Natural killer cell (primary cell): ENCODE measurements at regions not wholly inside any gene's neighbourhood (a gene's known extent, or its start where the extent isn't known, plus 50 kb on each side); places are given as distances from the start of the nearest gene placed in this dataset.

Source experiments
- ATAC-seq, 3 donors: fragments of 150-1000 bp in 2 of 3; fragments of 200-7000 bp in 1 of 3; cut with Tn5 transposase; 1 replicate in 1 of 3; 2 replicates in 2 of 3; pipeline ENCODE4 v1.10.0; 2021; ENCODE audit warnings: mild to moderate bottlenecking in 2 of 3, moderate library complexity in 2 of 3
- DNase-seq, 2 donors: peaks; one replicate each; pipeline versions ENCODE4 v3.0.0 to v3.0.0-alpha.2; 2013 to 2021; ENCODE audit warnings: mixed read lengths in 1 of 2
- H3K27ac ChIP-seq: one replicate; pipeline ENCODE4 v1.5.1; 2013; ENCODE audit warnings: mild to moderate bottlenecking, low read length
- H3K27me3 ChIP-seq: one replicate; pipeline ENCODE4 v1.6.1; 2013; ENCODE audit warnings: low read length; ENCODE audit not compliant: control insufficient read depth, insufficient read depth
- H3K36me3 ChIP-seq: one replicate; pipeline ENCODE4 v1.6.1; 2013; ENCODE audit warnings: low read length; ENCODE audit not compliant: control insufficient read depth, insufficient read depth
- H3K4me1 ChIP-seq: one replicate; pipeline ENCODE4 v1.6.1; 2013; ENCODE audit warnings: low read length; ENCODE audit not compliant: control insufficient read depth, insufficient read depth
- H3K4me3 ChIP-seq: one replicate; pipeline ENCODE4 v1.5.1; 2013; ENCODE audit warnings: low read length
- H3K9me3 ChIP-seq: one replicate; pipeline ENCODE4 v1.6.1; 2013; ENCODE audit warnings: low read length; ENCODE audit not compliant: control insufficient read depth, insufficient read depth
- H3K27ac Mint-ChIP-seq, 2 donors: one replicate each; pipeline ENCODE4 v1.8.0; 2022; ENCODE audit warnings: mild to moderate bottlenecking in 2 of 2, mixed read lengths in 2 of 2, moderate library complexity in 1 of 2
- H3K27me3 Mint-ChIP-seq, 2 donors: one replicate each; pipeline ENCODE4 v1.8.0; 2022; ENCODE audit warnings: low read depth in 2 of 2, mixed read lengths in 2 of 2
- H3K36me3 Mint-ChIP-seq: one replicate; pipeline ENCODE4 v1.8.0; 2022; ENCODE audit warnings: mixed read lengths
- H3K4me1 Mint-ChIP-seq, 2 donors: one replicate each; pipeline ENCODE4 v1.8.0; 2022; ENCODE audit warnings: mixed read lengths in 2 of 2
- H3K4me3 Mint-ChIP-seq: one replicate; pipeline ENCODE4 v1.8.0; 2022; ENCODE audit warnings: mild to moderate bottlenecking, moderate library complexity, mixed read lengths
- H3K9me3 Mint-ChIP-seq, 2 donors: one replicate each; pipeline ENCODE4 v1.8.0; 2022; ENCODE audit warnings: mixed read lengths in 2 of 2
- WGBS: methylation state at CpG from one replicate; pipeline ENCODE4 v1.1.7; 2013; ENCODE audit warnings: missing lambda C conversion rate; ENCODE audit not compliant: insufficient coverage; 5-methylcytosine and 5-hydroxymethylcytosine counted together
- intact Hi-C: fragments of 100-400 bp; cut with micrococcal nuclease; formaldehyde crosslinking; loops from one replicate; pipeline ENCODE4 v1.14.2; 2022
- TF ChIP-seq, protein P1 (sequence below): fragments of 200-600 bp; IDR thresholded peaks from one replicate; pipeline ENCODE4 v1.8.0; 2022; ENCODE audit warnings: antibody characterized with exemption

DNA sequence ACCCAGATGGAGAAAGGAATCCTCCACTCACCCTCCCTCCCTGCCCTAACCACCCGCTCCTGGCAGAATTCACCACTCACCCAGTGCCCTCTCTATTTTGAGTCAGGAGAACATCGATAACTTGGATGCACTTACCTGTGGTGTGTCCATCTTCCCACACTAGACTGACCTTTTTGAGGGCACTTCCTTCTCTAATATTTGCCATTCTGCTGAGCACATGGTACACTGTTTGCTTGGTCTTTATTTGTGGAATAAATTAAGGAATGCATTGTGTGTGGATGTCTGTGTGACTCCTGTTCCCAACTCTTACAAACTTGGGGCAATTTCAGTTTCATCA is 133.7 kb downstream of the ACKR3 start:
- Histone ChIP-seq H3K27me3 (no peaks in the 10 kb centered on the region), H3K4me3 (no peak overlapping the region), H3K36me3 (no peaks in the 10 kb centered on the region), H3K9me3 (no peaks in the 10 kb centered on the region), H3K27ac (no peak overlapping the region), H3K4me1 (no peaks in the 10 kb centered on the region)
- TF ChIP-seq, protein P1, sequence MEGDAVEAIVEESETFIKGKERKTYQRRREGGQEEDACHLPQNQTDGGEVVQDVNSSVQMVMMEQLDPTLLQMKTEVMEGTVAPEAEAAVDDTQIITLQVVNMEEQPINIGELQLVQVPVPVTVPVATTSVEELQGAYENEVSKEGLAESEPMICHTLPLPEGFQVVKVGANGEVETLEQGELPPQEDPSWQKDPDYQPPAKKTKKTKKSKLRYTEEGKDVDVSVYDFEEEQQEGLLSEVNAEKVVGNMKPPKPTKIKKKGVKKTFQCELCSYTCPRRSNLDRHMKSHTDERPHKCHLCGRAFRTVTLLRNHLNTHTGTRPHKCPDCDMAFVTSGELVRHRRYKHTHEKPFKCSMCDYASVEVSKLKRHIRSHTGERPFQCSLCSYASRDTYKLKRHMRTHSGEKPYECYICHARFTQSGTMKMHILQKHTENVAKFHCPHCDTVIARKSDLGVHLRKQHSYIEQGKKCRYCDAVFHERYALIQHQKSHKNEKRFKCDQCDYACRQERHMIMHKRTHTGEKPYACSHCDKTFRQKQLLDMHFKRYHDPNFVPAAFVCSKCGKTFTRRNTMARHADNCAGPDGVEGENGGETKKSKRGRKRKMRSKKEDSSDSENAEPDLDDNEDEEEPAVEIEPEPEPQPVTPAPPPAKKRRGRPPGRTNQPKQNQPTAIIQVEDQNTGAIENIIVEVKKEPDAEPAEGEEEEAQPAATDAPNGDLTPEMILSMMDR, result no peak
- peaks cover 0 to 7% of the 10 kb centered on the region in 2 donors for H3K27me3 Mint-ChIP-seq
- no peak overlapping the region for H3K4me3 Mint-ChIP-seq
- DNase-seq, result no peak
- H3K9me3 Mint-ChIP-seq, result no peaks in the 10 kb centered on the region
- 98% methylated on average over 2 of the region's 2 CpGs for WGBS
- no peak overlapping the region for H3K27ac Mint-ChIP-seq
- ATAC-seq, result no peak
- intact Hi-C loops, result no loop called here
- H3K4me1 Mint-ChIP-seq, result no peaks in the 10 kb centered on the region
- no peaks in the 10 kb centered on the region for H3K36me3 Mint-ChIP-seq

DNA sequence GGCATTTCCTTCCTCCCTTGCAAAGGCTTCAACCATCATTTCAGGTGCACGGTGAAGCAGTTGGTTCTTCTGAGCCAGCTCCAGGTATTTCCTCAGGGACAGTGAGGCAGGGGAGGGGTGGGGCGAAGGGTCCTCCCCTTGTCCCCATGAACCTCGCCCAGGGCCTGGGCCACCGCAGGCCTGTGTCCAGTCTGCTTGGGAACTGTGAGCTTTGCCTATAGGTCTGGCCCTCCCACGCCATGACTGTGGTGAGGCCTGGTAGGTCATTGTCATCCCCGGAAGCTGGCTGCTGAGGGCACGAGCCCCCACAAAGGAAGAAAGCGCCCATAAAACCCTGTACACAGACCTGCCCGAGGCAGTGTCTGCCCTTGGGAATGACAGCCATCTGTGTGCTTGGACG is 134.3 kb downstream of the ACKR3 start:
- Histone ChIP-seq H3K4me1 (no peaks in the 10 kb centered on the region), H3K36me3 (no peaks in the 10 kb centered on the region), H3K27me3 (no peaks in the 10 kb centered on the region), H3K27ac (no peak overlapping the region), H3K4me3 (no peak overlapping the region), H3K9me3 (no peaks in the 10 kb centered on the region)
- Mint-ChIP-seq H3K27ac (no peak overlapping the region), H3K27me3 (peaks cover 0 to 7% of the 10 kb centered on the region in 2 donors), H3K36me3 (no peaks in the 10 kb centered on the region), H3K4me1 (no peaks in the 10 kb centered on the region), H3K9me3 (no peaks in the 10 kb centered on the region), H3K4me3 (no peak overlapping the region)
- ATAC-seq, result no peak
- 87% methylated on average over 9 of the region's 10 CpGs for WGBS
- TF ChIP-seq, protein P1, result no peak
- DNase-seq, result no peak
- intact Hi-C loops, result no loop called here

DNA sequence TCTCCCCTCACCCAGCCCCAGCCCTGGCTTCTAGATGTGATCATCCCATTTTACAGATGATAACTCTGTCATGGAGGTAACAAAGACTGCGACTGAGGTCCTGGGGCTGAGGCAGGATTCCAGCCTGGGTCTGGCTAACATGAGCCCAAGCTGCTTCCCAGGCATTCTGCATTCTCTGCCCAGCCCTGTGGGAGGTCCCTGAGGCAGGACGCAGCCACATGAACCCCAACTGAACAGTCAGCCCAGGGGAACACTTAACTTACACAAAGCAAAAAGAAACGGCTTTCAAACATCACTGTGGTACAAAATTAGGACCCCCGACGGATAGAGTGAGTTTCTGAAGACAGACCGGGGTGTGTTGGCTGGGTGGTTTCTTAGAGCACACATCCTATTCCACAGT is 135.3 kb downstream of the ACKR3 start:
- H3K4me1 ChIP-seq, result no peaks in the 10 kb centered on the region
- DNase-seq (no peak), ATAC-seq (no peak)
- Mint-ChIP-seq H3K9me3 (no peaks in the 10 kb centered on the region), H3K4me3 (no peak overlapping the region), H3K27ac (no peak overlapping the region), H3K36me3 (no peaks in the 10 kb centered on the region), H3K4me1 (no peaks in the 10 kb centered on the region), H3K27me3 (peaks cover 0 to 7% of the 10 kb centered on the region in 2 donors)
- H3K36me3 ChIP-seq, result no peaks in the 10 kb centered on the region
- no peak overlapping the region for H3K27ac ChIP-seq
- H3K4me3 ChIP-seq, result no peak overlapping the region
- TF ChIP-seq, protein P1, result no peak
- 93% methylated on average over 5 of the region's 6 CpGs for WGBS
- no peaks in the 10 kb centered on the region for H3K9me3 ChIP-seq
- H3K27me3 ChIP-seq, result no peaks in the 10 kb centered on the region
- intact Hi-C loops, result no loop called here

DNA sequence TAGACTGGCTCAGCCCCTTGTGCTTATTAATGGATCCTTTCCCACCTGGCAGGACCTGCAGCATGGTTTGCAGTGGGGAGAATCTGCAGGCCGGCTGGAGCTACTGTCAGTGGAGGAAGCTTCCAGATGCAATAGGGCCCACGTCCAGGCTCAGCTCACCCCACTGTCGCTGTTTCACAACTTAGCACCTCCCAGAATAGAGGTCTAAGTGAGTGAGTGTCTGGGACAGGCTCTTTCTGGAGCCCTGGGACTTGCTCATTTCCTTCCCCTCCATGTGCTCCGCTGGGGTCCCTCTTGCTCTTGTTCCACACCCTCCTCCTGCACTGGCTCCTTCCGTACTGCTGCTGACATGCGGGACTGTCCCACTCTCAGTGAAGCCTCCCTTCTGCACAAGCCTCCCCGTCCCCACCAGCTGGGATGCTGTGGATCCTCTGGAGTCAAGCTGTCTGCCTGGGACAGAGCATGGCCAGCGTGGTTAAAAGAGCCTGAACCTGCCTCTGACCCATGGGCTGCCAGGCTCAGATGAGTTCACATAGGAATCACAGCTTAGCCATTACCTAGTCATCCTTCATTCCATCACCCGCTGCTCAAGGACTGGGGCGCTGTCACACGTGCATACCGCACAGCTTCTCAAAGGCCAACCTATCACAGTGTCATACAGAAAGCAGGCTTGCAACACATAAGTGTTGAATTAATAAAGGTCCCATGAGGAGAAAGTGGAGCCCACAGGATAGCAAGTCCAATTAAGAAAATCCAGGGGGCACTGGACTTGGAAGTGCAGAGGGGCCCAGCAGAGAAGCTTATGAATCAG is 135.9 kb downstream of the ACKR3 start:
- TF ChIP-seq, protein P1, result no peak
- Mint-ChIP-seq H3K27me3 (peaks cover 0 to 7% of the 10 kb centered on the region in 2 donors), H3K27ac (no peak overlapping the region), H3K36me3 (no peaks in the 10 kb centered on the region), H3K9me3 (no peaks in the 10 kb centered on the region), H3K4me3 (no peak overlapping the region), H3K4me1 (no peaks in the 10 kb centered on the region)
- DNase-seq (no peak), ATAC-seq (no peak)
- H3K4me3 ChIP-seq, result no peak overlapping the region
- no peaks in the 10 kb centered on the region for H3K4me1 ChIP-seq
- intact Hi-C loops, result no loop called here
- H3K36me3 ChIP-seq, result no peaks in the 10 kb centered on the region
- 89% methylated on average over 12 of the region's 12 CpGs for WGBS
- H3K9me3 ChIP-seq, result no peaks in the 10 kb centered on the region
- H3K27me3 ChIP-seq, result no peaks in the 10 kb centered on the region
- H3K27ac ChIP-seq, result no peak overlapping the region
